GM23248 (cell line): ENCODE measurements at regions not wholly inside any gene's neighbourhood (a gene's known extent, or its start where the extent isn't known, plus 50 kb on each side); places are given as distances from the start of the nearest gene placed in this dataset.

Source experiments
- EZH2 ChIP-seq: fragments of 200-600 bp; sonication (generic); IDR thresholded peaks from 2 replicates; pipeline ENCODE4 v1.6.1; 2018; ENCODE audit warnings: antibody characterized with exemption, mild to moderate bottlenecking; ENCODE audit not compliant: insufficient read depth, poor library complexity, severe bottlenecking
- EZH2phosphoT487 ChIP-seq: fragments of 200-600 bp; sonication (generic); IDR thresholded peaks from 2 replicates; pipeline ENCODE4 v1.6.1; 2018; ENCODE audit warnings: antibody characterized with exemption, moderate library complexity, mild to moderate bottlenecking, low read depth; ENCODE audit not compliant: insufficient read depth

GRCh38 chr5:135651156-135651555 lies 72.4 kb upstream of the CXCL14 start:
- TF ChIP-seq EZH2 (no peak), EZH2phosphoT487 (no peak)
